Esophagus squamous epithelium (tissue), 5 donors: ENCODE measurements at regions not wholly inside any gene's neighbourhood (a gene's known extent, or its start where the extent isn't known, plus 50 kb on each side); places are given as distances from the start of the nearest gene placed in this dataset.

ENCODE experiments used
- DNase-seq: peaks from one replicate; lab custom pipeline; 2025; lab: John Stamatoyannopoulos, UW
- H3K27ac ChIP-seq, 4 donors: fragments of 200-600 bp; sonication (generic); one replicate each; pipeline ENCODE4 v1.5.1; 2016 to 2019; ENCODE audit warnings: mild to moderate bottlenecking in 1 of 4
- H3K27me3 ChIP-seq, 4 donors: fragments of 200-600 bp; sonication (generic); 1 replicate in 3 of 4; 2 replicates in 1 of 4; pipeline versions ENCODE4 v1.5.1 to v1.6.0; 2017 to 2021; ENCODE audit warnings: antibody characterized with exemption in 1 of 4
- H3K36me3 ChIP-seq, 3 donors: fragments of 200-600 bp; sonication (generic); one replicate each; pipeline ENCODE4 v1.5.1; 2016 to 2019
- H3K4me1 ChIP-seq, 3 donors: fragments of 200-600 bp; sonication (generic); one replicate each; pipeline ENCODE4 v1.5.1; 2017 to 2019
- H3K4me3 ChIP-seq, 4 donors: fragments of 200-600 bp; sonication (generic); 1 replicate in 3 of 4; 2 replicates in 1 of 4; pipeline ENCODE4 v1.5.1; 2016 to 2019; ENCODE audit warnings: mild to moderate bottlenecking in 2 of 4, moderate library complexity in 1 of 4
- H3K9me3 ChIP-seq, 3 donors: fragments of 200-600 bp; sonication (generic); one replicate each; pipeline ENCODE4 v1.5.1; 2016 to 2019
- CTCF ChIP-seq, 6 experiments: fragments of 450-650 bp in 4 of 6; fragments of 200-600 bp in 2 of 6; sonication (generic) in 2 of 6; IDR thresholded peaks; one replicate each; pipeline ENCODE4 v1.5.1; 2016 to 2019; ENCODE audit warnings: antibody characterized with exemption in 6 of 6, mild to moderate bottlenecking in 4 of 6, moderate library complexity in 4 of 6
- POLR2A ChIP-seq, 4 donors: fragments of 450-650 bp; IDR thresholded peaks; one replicate each; pipeline ENCODE4 v1.6.1; 2017; ENCODE audit warnings: antibody characterized with exemption in 4 of 4, mild to moderate bottlenecking in 4 of 4, moderate library complexity in 3 of 4
- WGBS, 2 donors: methylation state at CpG; one replicate each; pipeline ENCODE4 v1.1.5; 2018; 5-methylcytosine and 5-hydroxymethylcytosine counted together
- intact Hi-C: fragments of 100-400 bp; cut with DNase I; formaldehyde crosslinking; loops from one replicate; pipeline ENCODE4 v1.15.0; 2022
- donor health status: DM: yes; HTN: yes; CAD: no.

GRCh38 chr18:29198834-29199233 is 1021.9 kb upstream of the CDH2 start:
- Histone ChIP-seq H3K36me3 (no peaks in the 10 kb centered on the region), H3K4me1 (no peaks in the 10 kb centered on the region), H3K9me3 (no peaks in the 10 kb centered on the region), H3K27ac (no peak overlapping the region), H3K27me3 (no peaks in the 10 kb centered on the region), H3K4me3 (no peak overlapping the region)
- DNase-seq, result no peak
- TF ChIP-seq CTCF (IDR thresholded peaks at IDR 0.05), result no peak
- no peak for TF ChIP-seq POLR2A (IDR thresholded peaks at IDR 0.05)
- WGBS, 2 donors, result 41 to 50% methylated on average over 3 of the region's 3 CpGs
- intact Hi-C loops, result no loop called here

- H3K4me1 ChIP-seq, result no peaks in the 10 kb centered on the region
- no peaks in the 10 kb centered on the region for H3K36me3 ChIP-seq
- H3K9me3 ChIP-seq, result no peaks in the 10 kb centered on the region
- no peak overlapping the region for H3K27ac ChIP-seq
- no peak for DNase-seq
- no peak overlapping the region for H3K4me3 ChIP-seq
- no peak for TF ChIP-seq POLR2A (IDR thresholded peaks at IDR 0.05)
- WGBS, 2 donors, result 81 to 85% methylated on average over 3 of the region's 3 CpGs
- intact Hi-C loops, result no loop called here
- no peaks in the 10 kb centered on the region for H3K27me3 ChIP-seq
Measured at GRCh38 chr18:29196307-29196706, 1019.4 kb upstream of the CDH2 start.

- Histone ChIP-seq H3K36me3 (no peaks in the 10 kb centered on the region), H3K4me3 (no peak overlapping the region), H3K9me3 (no peaks in the 10 kb centered on the region), H3K27me3 (no peaks in the 10 kb centered on the region), H3K4me1 (no peaks in the 10 kb centered on the region), H3K27ac (no peak overlapping the region)
- WGBS, 2 donors, result 60 to 73% methylated on average over 3 of the region's 3 CpGs
- TF ChIP-seq CTCF (IDR thresholded peaks at IDR 0.05) (no peak), POLR2A (IDR thresholded peaks at IDR 0.05) (no peak)
- no peak for DNase-seq
- intact Hi-C loops, result no loop called here
Measured at GRCh38 chr18:29191263-29191662, 1014.3 kb upstream of the CDH2 start.

- Histone ChIP-seq H3K4me1 (no peaks in the 10 kb centered on the region), H3K27me3 (no peaks in the 10 kb centered on the region), H3K9me3 (no peaks in the 10 kb centered on the region), H3K4me3 (no peak overlapping the region), H3K36me3 (no peaks in the 10 kb centered on the region), H3K27ac (no peak overlapping the region)
- intact Hi-C loops, result no loop called here
- TF ChIP-seq CTCF (IDR thresholded peaks at IDR 0.05) (no peak), POLR2A (IDR thresholded peaks at IDR 0.05) (no peak)
- DNase-seq, result no peak
Measured at GRCh38 chr18:29188760-29189159, 1011.8 kb upstream of the CDH2 start.

GRCh38 chr18:29185801-29186200 is 1008.9 kb upstream of the CDH2 start:
- no peaks in the 10 kb centered on the region for H3K9me3 ChIP-seq
- intact Hi-C loops, result no loop called here

More at GRCh38 chr18:29185801-29186200, 1008.9 kb upstream of the CDH2 start:
- Histone ChIP-seq H3K36me3 (no peaks in the 10 kb centered on the region), H3K27ac (no peak overlapping the region), H3K4me1 (no peaks in the 10 kb centered on the region), H3K27me3 (no peaks in the 10 kb centered on the region), H3K4me3 (no peak overlapping the region)
- no peak for DNase-seq
- WGBS, 2 donors, result 58 to 68% methylated on average over 1 of the region's 1 CpG
- TF ChIP-seq CTCF (IDR thresholded peaks at IDR 0.05) (no peak), POLR2A (IDR thresholded peaks at IDR 0.05) (no peak)
